HCT116 (cell line): ENCODE measurements at regions not wholly inside any gene's neighbourhood (a gene's known extent, or its start where the extent isn't known, plus 50 kb on each side); places are given as distances from the start of the nearest gene placed in this dataset.

Experiments used
- ATAC-seq: fragments of 200-7000 bp; cut with Tn5 transposase; 2 replicates; pipeline ENCODE4 v1.9.1; 2020; ENCODE audit warnings: mild to moderate bottlenecking, moderate library complexity
- BruUV-seq: library from RNA; stranded (reverse); fragments of 400-500 nt; replicated peaks from 2 replicates; lab custom pipeline; 2021; lab: Mats Ljungman, UMichigan
- CTCF ChIA-PET: fragments of 300-600 bp; sonication (Branson Sonifier 250); formaldehyde crosslinking; loops from one replicate; lab custom pipeline; 2021; ENCODE audit warnings: antibody characterized with exemption; lab: Charles Lee
- POLR2A ChIA-PET: fragments of 300-600, 350-600 bp; sonication (Branson Sonifier 250); formaldehyde crosslinking; loops from one replicate; lab custom pipeline; 2021; ENCODE audit warnings: antibody characterized with exemption; lab: Charles Lee
- RAD21 ChIA-PET, 2 experiments: fragments of 300-600 bp; sonication (Branson Sonifier 250); formaldehyde crosslinking; loops; one replicate each; lab custom pipeline; 2023; ENCODE audit warnings: low total read pairs in 2 of 2; ENCODE audit not compliant: uncharacterized antibody in 2 of 2, unreplicated experiment in 2 of 2, low non-redundant PET in 1 of 2; lab: Charles Lee
- DNase-seq: peaks from one replicate; pipeline ENCODE4 v3.0.0-alpha.2; 2010; ENCODE audit warnings: low read depth, low spot score
- H2AFZ ChIP-seq: fragments of 200-600 bp; shearing (Covaris generic), sonication (generic); 2 replicates; pipeline ENCODE4 v1.6.1; 2017; ENCODE audit warnings: low read depth, mixed run types, mixed read lengths, antibody characterized with exemption, low read length; ENCODE audit not compliant: poor library complexity, severe bottlenecking
- H3K27ac ChIP-seq: 2 replicates; pipeline ENCODE4 v1.5.1; 2012; ENCODE audit warnings: low read depth, low read length
- H3K27me3 ChIP-seq: fragments of 200-600 bp; sonication (generic); 2 replicates; pipeline ENCODE4 v1.6.1; 2016; ENCODE audit warnings: mixed run types, low read length, mixed read lengths; ENCODE audit not compliant: insufficient read depth
- H3K36me3 ChIP-seq, 2 experiments: fragments of 200-500 bp in 1 of 2; fragments of 200-600 bp in 1 of 2; sonication (Bioruptor generic) in 1 of 2; sonication (generic) in 1 of 2; 2 replicates each; pipeline versions ENCODE4 v1.5.1 to v1.6.1; 2014 to 2016; ENCODE audit warnings: low read length in 2 of 2, inconsistent platforms in 1 of 2, mixed read lengths in 1 of 2, mixed run types in 1 of 2; ENCODE audit not compliant: insufficient read depth in 2 of 2, control insufficient read depth in 1 of 2
- H3K4me1 ChIP-seq, 2 experiments: fragments of 200-600 bp in 1 of 2; sonication (generic) in 1 of 2; 2 replicates each; pipeline versions ENCODE4 v1.5.1 to v1.6.1; 2012 to 2017; ENCODE audit warnings: low read length in 2 of 2, inconsistent platforms in 1 of 2, mild to moderate bottlenecking in 1 of 2, mixed read lengths in 1 of 2, mixed run types in 1 of 2, moderate library complexity in 1 of 2; ENCODE audit not compliant: insufficient read depth in 2 of 2, control insufficient read depth in 1 of 2
- H3K4me2 ChIP-seq: fragments of 200-600 bp; sonication (generic); 2 replicates; pipeline ENCODE4 v1.6.1; 2017; ENCODE audit warnings: mixed run types, low read length, mixed read lengths
- H3K4me3 ChIP-seq, 2 experiments: fragments of 200-600 bp in 1 of 2; sonication (generic) in 1 of 2; replicated peaks in 1 of 2; 2 replicates each; pipeline ENCODE4 v1.5.1; 2011 to 2016; ENCODE audit warnings: low read length in 2 of 2, control low read depth in 1 of 2, low read depth in 1 of 2, mild to moderate bottlenecking in 1 of 2, mixed read lengths in 1 of 2, mixed run types in 1 of 2
- H3K79me2 ChIP-seq: fragments of 200-600 bp; sonication (generic); 2 replicates; pipeline ENCODE4 v1.6.1; 2017; ENCODE audit warnings: mild to moderate bottlenecking, mixed run types, low read length, moderate library complexity, mixed read lengths; ENCODE audit not compliant: insufficient read depth
- H3K9ac ChIP-seq: fragments of 200-600 bp; sonication (generic); 2 replicates; pipeline ENCODE4 v1.6.1; 2016; ENCODE audit warnings: low read length, mixed read lengths
- H3K9me2 ChIP-seq: fragments of 200-600 bp; sonication (generic), shearing (Covaris generic); 2 replicates; pipeline ENCODE4 v1.6.1; 2017; ENCODE audit warnings: mixed run types, mild to moderate bottlenecking, moderate library complexity; ENCODE audit not compliant: insufficient read depth
- H3K9me3 ChIP-seq, 2 experiments: fragments of 200-500 bp in 1 of 2; fragments of 200-600 bp in 1 of 2; sonication (Bioruptor generic) in 1 of 2; sonication (generic) in 1 of 2; 2 replicates each; pipeline ENCODE4 v1.6.1; 2014 to 2017; ENCODE audit warnings: low read length in 2 of 2, mixed read lengths in 2 of 2, inconsistent platforms in 1 of 2, low read depth in 1 of 2, mild to moderate bottlenecking in 1 of 2, mixed run types in 1 of 2, moderate library complexity in 1 of 2; ENCODE audit not compliant: control insufficient read depth in 1 of 2, insufficient read depth in 1 of 2
- H4K20me1 ChIP-seq: fragments of 200-600 bp; sonication (generic), shearing (Covaris generic); 2 replicates; pipeline ENCODE4 v1.6.1; 2017; ENCODE audit warnings: mixed run types, mild to moderate bottlenecking, moderate library complexity; ENCODE audit not compliant: insufficient read depth
- CBX3 ChIP-seq: IDR thresholded peaks from 2 replicates; pipeline ENCODE4 v1.6.1; 2012; ENCODE audit warnings: low read depth
- EGR1 ChIP-seq: IDR thresholded peaks from 2 replicates; pipeline ENCODE4 v1.6.1; 2012; ENCODE audit warnings: low read depth
- ELF1 ChIP-seq: IDR thresholded peaks from 2 replicates; pipeline ENCODE4 v1.6.1; 2012; ENCODE audit warnings: low read depth, borderline replicate concordance
- EZH2 ChIP-seq: fragments of 200-600 bp; sonication (generic); IDR thresholded peaks from 2 replicates; pipeline ENCODE4 v1.6.1; 2017; ENCODE audit warnings: antibody characterized with exemption, mixed run types
- EZH2phosphoT487 ChIP-seq: fragments of 200-600 bp; IDR thresholded peaks from 2 replicates; pipeline ENCODE4 v1.6.1; 2018; ENCODE audit warnings: antibody characterized with exemption, borderline replicate concordance
- FOSL1 ChIP-seq: IDR thresholded peaks from 2 replicates; pipeline ENCODE4 v1.6.1; 2012; ENCODE audit warnings: low read depth
- JUND ChIP-seq: IDR thresholded peaks from 2 replicates; pipeline ENCODE4 v1.6.1; 2012
- POLR2A ChIP-seq: IDR thresholded peaks from 2 replicates; pipeline ENCODE4 v1.7.0; 2011; ENCODE audit warnings: borderline replicate concordance; ENCODE audit not compliant: insufficient read depth, insufficient read length; ENCODE audit errors: extremely low read depth
- SP1 ChIP-seq: IDR thresholded peaks from 2 replicates; pipeline ENCODE4 v1.6.1; 2012; ENCODE audit warnings: low read depth
- SRF ChIP-seq: IDR thresholded peaks from 2 replicates; pipeline ENCODE4 v1.6.1; 2012; ENCODE audit warnings: low read depth
- TCF7L2 ChIP-seq: IDR thresholded peaks from 2 replicates; pipeline ENCODE4 v1.7.0; 2011; ENCODE audit warnings: borderline replicate concordance, inconsistent platforms; ENCODE audit not compliant: insufficient read depth, insufficient read length; ENCODE audit errors: extremely low read depth
- intact Hi-C: fragments of 100-400 bp; cut with micrococcal nuclease; formaldehyde crosslinking; loops from 2 replicates; pipeline ENCODE4 v1.10.0; 2022
- TF ChIP-seq, protein P1 (sequence below): IDR thresholded peaks from 2 replicates; pipeline ENCODE4 v1.6.1; 2012

DNA sequence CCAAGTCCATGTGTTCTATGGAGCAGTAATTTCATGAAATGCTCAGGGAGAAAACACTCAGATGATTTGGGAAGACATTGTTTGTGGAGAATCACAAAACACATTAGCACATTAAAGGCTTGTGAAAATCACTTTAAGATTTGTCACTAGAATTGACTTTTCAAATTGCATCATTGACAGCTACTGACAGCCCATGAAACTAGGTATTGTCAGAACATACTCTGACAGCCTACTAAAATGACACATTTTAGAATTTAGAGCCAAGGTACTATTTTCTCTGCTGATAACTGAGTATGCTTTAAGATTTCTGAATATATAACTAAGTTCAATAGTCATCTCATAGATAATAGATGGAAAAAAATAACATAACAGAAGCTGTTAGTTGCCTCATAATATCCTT, 67.4 kb upstream of the FOXC1 start:
- BruUV-seq = no TSS peak
- Histone ChIP-seq H3K9me2 (no peaks in the 10 kb centered on the region), H3K4me3 (no peak overlapping the region), H4K20me1 (no peaks in the 10 kb centered on the region), H3K27me3 (no peaks in the 10 kb centered on the region), H3K4me1 (no peaks in the 10 kb centered on the region), H3K4me2 (no peak overlapping the region), H3K9me3 (no peaks in the 10 kb centered on the region), H3K36me3 (no peaks in the 10 kb centered on the region), H3K9ac (no peak overlapping the region), H3K27ac (no peak overlapping the region), H2AFZ (no peak overlapping the region), H3K79me2 (no peaks in the 10 kb centered on the region)
- DNase-seq (no peak), ATAC-seq (no peak)
- CTCF ChIA-PET = interaction anchor here (0.8 kb wide), 1 partner anchor 18 kb away, joined by 3 read pairs; no protein-coding TSS in a partner anchor
- no peak for TF ChIP-seq CBX3
- no peak for TF ChIP-seq ELF1
- no peak for TF ChIP-seq POLR2A
- TF ChIP-seq, protein P1, sequence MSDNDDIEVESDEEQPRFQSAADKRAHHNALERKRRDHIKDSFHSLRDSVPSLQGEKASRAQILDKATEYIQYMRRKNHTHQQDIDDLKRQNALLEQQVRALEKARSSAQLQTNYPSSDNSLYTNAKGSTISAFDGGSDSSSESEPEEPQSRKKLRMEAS = no peak
- TF ChIP-seq SRF = no peak
- no peak for TF ChIP-seq EZH2phosphoT487
- TF ChIP-seq EGR1 = no peak
- TF ChIP-seq SP1 = no peak
- intact Hi-C loops = no loop called here
- RAD21 ChIA-PET = no interaction called here
- POLR2A ChIA-PET = no interaction called here

DNA sequence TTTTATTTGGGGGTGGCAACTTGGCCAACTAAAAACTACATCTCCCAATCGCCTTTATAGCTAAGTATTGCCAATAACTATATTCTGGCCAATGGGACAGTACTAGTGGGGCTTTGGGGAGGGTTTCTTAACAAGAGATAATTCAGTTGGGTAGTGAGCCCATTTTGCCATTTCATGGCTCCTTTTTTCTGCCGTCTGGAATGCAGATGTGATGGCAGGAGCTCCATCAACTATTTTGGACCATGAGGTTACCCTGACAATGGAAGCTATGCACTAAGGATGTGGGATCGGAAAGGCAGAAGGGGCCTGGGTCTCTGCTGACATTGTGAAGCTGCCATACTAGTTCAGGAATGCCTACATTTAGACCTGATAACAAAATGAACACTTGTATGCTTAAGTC, 67.0 kb upstream of the FOXC1 start:
- POLR2A ChIA-PET = no interaction called here
- H3K9ac ChIP-seq = no peak overlapping the region
- H3K27ac ChIP-seq = no peak overlapping the region
- CTCF ChIA-PET = interaction anchor here (0.8 kb wide), 1 partner anchor 19 kb away, joined by 3 read pairs; no protein-coding TSS in a partner anchor
- no peaks in the 10 kb centered on the region for H3K9me3 ChIP-seq
- no peak for DNase-seq
- no peak overlapping the region for H3K4me3 ChIP-seq
- H3K9me2 ChIP-seq = no peaks in the 10 kb centered on the region
- BruUV-seq = no TSS peak
- H3K4me2 ChIP-seq = no peak overlapping the region
- intact Hi-C loops = no loop called here
- H3K27me3 ChIP-seq = no peaks in the 10 kb centered on the region
- RAD21 ChIA-PET = no interaction called here
- no peak overlapping the region for H2AFZ ChIP-seq
- H3K36me3 ChIP-seq = no peaks in the 10 kb centered on the region
- H3K4me1 ChIP-seq = no peaks in the 10 kb centered on the region
- no peak for ATAC-seq
- no peak for TF ChIP-seq SP1
- TF ChIP-seq JUND = no peak
- no peak for TF ChIP-seq CBX3
- TF ChIP-seq FOSL1 = no peak
- TF ChIP-seq EZH2 = no peak
- TF ChIP-seq TCF7L2 = no peak
- no peak for TF ChIP-seq EZH2phosphoT487
- TF ChIP-seq, all 23 proteins: peak for 0
- Histone ChIP-seq H3K79me2 (no peaks in the 10 kb centered on the region), H4K20me1 (no peaks in the 10 kb centered on the region)
